ENCODE measurements at regions not wholly inside any gene's neighbourhood (a gene's known extent, or its start where the extent isn't known, plus 50 kb on each side); places are given as distances from the start of the nearest gene placed in this dataset.
A peak's percentile ranks its signal among the peaks of the same experiment; 100 is the strongest.

DNA sequence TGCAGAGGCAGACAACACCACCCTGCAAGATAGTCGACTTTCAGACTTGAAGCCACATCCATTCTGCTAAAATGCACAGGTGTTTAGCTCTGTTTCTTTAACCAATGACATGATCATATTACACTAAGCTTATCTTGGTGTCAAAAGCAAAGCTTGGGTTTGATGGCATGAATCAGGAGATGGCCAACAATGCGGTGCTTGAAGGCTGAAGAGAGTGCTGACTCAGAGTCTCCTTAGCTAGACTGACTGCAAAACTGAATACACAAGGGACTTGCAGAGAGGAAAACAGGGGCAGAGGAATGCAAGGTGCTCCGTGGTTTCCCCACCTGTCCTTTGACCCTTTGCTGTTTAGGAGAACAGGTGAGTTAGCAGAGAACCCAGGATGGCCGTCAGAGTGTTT, 262.6 kb downstream of the SIPA1L2 start:
- no peaks in the 10 kb centered on the region for H3K4me1 Mint-ChIP-seq
- Histone ChIP-seq H3K27ac (ENCODE audit: low read depth, low read length) (no peak overlapping the region), H3K27me3 (ENCODE audit: insufficient read depth, low read length, poor library complexity, severe bottlenecking) (no peaks in the 10 kb centered on the region), H3K9me3 (ENCODE audit: low read length) (no peaks in the 10 kb centered on the region), H3K4me3 (ENCODE audit: low read length) (no peak overlapping the region), H3K36me3 (ENCODE audit: insufficient read depth, low read length) (no peaks in the 10 kb centered on the region), H3K4me1 (ENCODE audit: insufficient read depth, low read length) (no peaks in the 10 kb centered on the region)
- H3K27me3 Mint-ChIP-seq: peaks cover 1 to 5% of the 10 kb centered on the region in 2 donors
- DNase-seq: no peak
- ChIA-PET POLR2A (no interaction called here), CTCF (no interaction called here)
- H3K4me3 Mint-ChIP-seq: no peak overlapping the region
- H3K36me3 Mint-ChIP-seq: no peaks in the 10 kb centered on the region
- H3K9me3 Mint-ChIP-seq: no peaks in the 10 kb centered on the region
- H3K27ac Mint-ChIP-seq: no peak overlapping the region

DNA sequence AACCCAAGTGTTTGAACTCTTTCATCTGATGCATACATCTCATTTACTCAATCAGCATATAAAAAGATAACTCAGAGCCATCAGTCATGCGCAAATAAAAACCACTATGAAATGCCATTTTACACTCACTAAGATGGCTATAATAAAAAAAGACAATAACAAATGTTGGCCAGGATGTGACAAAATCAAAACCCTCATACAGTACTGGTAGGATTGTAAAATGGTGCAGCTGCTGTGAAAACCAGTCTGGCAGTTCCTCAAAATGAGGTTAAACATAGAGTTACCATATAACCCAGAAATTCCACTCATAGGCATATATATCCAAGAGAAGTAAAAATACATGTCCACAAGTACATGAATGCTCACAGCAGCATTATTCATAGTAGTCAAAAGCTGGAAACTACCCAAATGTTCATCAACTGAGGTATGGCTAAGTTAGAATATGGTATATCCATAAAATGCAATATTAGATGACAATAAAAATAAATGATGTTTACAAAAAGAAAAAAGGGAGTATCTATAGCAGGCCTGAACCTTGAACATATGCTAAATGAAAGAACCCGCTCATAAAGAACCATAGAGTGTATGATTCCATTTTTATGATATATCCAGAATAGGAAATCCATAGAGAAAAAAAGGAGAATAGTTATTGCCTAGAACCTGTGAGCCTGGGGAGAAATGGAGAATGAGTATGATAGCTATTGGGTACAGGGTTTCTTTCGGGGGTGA, 265.1 kb downstream of the SIPA1L2 start:
- no peaks in the 10 kb centered on the region for H3K9me3 ChIP-seq (ENCODE audit: low read length)
- no peak for DNase-seq
- Mint-ChIP-seq H3K9me3 (no peaks in the 10 kb centered on the region), H3K27me3 (peaks cover 1 to 5% of the 10 kb centered on the region in 2 donors), H3K4me1 (no peaks in the 10 kb centered on the region), H3K36me3 (no peaks in the 10 kb centered on the region), H3K27ac (no peak overlapping the region), H3K4me3 (no peak overlapping the region)
- no peaks in the 10 kb centered on the region for H3K4me1 ChIP-seq (ENCODE audit: insufficient read depth, low read length)
- H3K27me3 ChIP-seq (ENCODE audit: insufficient read depth, low read length, poor library complexity, severe bottlenecking): no peaks in the 10 kb centered on the region
- no peak overlapping the region for H3K4me3 ChIP-seq (ENCODE audit: low read length)
- CTCF ChIA-PET: no interaction called here
- no peak overlapping the region for H3K27ac ChIP-seq (ENCODE audit: low read depth, low read length)
- no peaks in the 10 kb centered on the region for H3K36me3 ChIP-seq (ENCODE audit: insufficient read depth, low read length)
- POLR2A ChIA-PET: interaction anchor here (0.6 kb wide), 1 partner anchor 174 kb away, joined by 16 read pairs; no protein-coding TSS in a partner anchor

DNA sequence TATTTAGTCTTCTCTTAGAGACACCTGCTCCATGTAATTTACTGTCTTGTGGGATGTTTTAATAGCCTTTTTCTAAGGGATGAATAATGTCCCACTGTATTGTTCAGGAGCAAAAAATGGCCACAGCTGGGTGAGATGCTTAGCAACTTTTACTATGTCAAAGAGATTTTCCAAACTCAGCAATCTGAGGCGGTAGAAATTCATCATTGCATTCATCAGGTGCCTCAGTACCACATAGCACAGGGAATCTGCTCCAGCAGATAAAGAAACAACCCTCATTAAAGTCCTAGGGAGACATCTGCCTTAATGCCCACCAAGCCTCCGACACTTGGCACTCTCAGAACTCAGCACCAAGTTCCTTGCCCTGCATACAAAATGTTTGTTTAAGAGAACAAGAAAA, 266.9 kb downstream of the SIPA1L2 start:
- Histone ChIP-seq H3K36me3 (ENCODE audit: insufficient read depth, low read length) (no peaks in the 10 kb centered on the region), H3K27ac (ENCODE audit: low read depth, low read length) (no peak overlapping the region), H3K4me3 (ENCODE audit: low read length) (no peak overlapping the region), H3K27me3 (ENCODE audit: insufficient read depth, low read length, poor library complexity, severe bottlenecking) (no peaks in the 10 kb centered on the region), H3K4me1 (ENCODE audit: insufficient read depth, low read length) (no peaks in the 10 kb centered on the region), H3K9me3 (ENCODE audit: low read length) (no peaks in the 10 kb centered on the region)
- no peak for DNase-seq
- H3K27me3 Mint-ChIP-seq: peaks cover 1 to 5% of the 10 kb centered on the region in 2 donors
- H3K27ac Mint-ChIP-seq: no peak overlapping the region
- H3K4me1 Mint-ChIP-seq: no peaks in the 10 kb centered on the region
- ChIA-PET CTCF (no interaction called here), POLR2A (no interaction called here)
- H3K36me3 Mint-ChIP-seq: no peaks in the 10 kb centered on the region
- H3K4me3 Mint-ChIP-seq: no peak overlapping the region
- no peaks in the 10 kb centered on the region for H3K9me3 Mint-ChIP-seq

DNA sequence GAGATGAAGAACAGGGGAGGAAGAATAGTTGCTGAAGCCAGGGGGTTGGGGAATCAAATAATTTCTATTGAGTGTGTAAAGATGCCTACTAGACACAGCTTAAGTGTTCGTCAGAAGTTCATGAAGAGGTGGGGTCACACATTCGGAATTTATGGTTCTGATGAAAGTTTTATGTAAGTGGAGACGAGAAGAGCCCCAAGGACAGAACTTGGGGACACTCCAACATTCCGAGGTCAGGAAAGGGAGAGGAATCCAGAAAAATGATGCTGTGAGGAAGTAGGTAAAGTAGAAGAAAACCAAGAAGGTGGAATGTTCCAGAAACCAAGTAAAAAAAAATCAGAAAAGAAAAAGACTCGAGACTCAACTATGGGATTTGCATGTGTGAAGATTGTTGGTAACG, 272.5 kb downstream of the SIPA1L2 start:
- Mint-ChIP-seq H3K9me3 (peaks cover 0 to 2% (median 0%) of the 10 kb centered on the region in 5 donors), H3K27ac (no peak overlapping the region), H3K36me3 (no peaks in the 10 kb centered on the region), H3K27me3 (peaks cover 0 to 12% of the 10 kb centered on the region in 2 donors), H3K4me1 (no peaks in the 10 kb centered on the region), H3K4me3 (no peak overlapping the region)
- CTCF ChIA-PET: no interaction called here
- H3K36me3 ChIP-seq (ENCODE audit: insufficient read depth, low read length): no peaks in the 10 kb centered on the region
- POLR2A ChIA-PET: no interaction called here
- no peaks in the 10 kb centered on the region for H3K27me3 ChIP-seq (ENCODE audit: insufficient read depth, low read length, poor library complexity, severe bottlenecking)
- no peak for DNase-seq
- no peaks in the 10 kb centered on the region for H3K9me3 ChIP-seq (ENCODE audit: low read length)
- no peaks in the 10 kb centered on the region for H3K4me1 ChIP-seq (ENCODE audit: insufficient read depth, low read length)
- no peak overlapping the region for H3K27ac ChIP-seq (ENCODE audit: low read depth, low read length)
- H3K4me3 ChIP-seq (ENCODE audit: low read length): no peak overlapping the region

DNA sequence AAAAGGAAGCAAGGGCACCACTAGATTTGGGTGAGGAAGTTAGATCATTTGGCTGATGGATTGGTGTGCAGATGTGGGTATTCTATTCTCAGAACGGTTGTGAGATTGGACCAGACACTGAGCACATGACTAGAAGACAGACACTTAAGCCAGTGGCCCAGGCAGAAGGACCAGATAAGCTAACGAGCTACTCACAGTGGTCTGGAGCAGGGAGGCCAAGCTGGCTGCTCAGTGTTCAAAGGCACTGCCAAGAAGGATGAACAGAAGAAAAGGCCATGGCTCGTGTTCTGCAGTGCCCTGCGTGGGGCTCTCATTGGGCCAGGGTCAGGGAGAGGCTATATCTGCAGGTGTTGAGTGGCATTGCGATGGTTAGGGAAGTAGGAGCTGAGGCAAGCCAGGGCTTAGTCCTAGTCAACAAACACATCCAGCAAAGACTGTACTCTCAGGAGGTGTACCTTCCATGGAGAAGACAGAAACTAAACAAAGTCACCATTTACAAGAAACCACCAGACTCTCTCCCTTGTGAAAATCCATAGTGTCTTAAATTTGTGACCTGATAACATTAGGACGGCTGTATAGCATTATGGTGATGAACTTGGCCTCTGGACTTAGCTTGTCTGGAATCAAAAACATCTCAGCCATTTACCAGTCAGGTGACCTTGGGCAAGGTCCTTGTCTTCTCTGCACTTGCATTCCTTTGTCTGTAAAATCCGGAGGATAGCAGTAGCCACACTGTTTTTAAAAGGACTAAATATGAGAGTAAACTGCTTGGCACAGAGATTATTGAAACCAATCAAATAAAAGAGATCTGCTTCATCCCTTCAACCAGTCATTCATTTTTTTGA, 274.5 kb downstream of the SIPA1L2 start:
- peaks cover 0 to 2% (median 0%) of the 10 kb centered on the region in 5 donors for H3K9me3 Mint-ChIP-seq
- H3K4me1 Mint-ChIP-seq: no peaks in the 10 kb centered on the region
- H3K27me3 ChIP-seq (ENCODE audit: insufficient read depth, low read length, poor library complexity, severe bottlenecking): no peaks in the 10 kb centered on the region
- no peaks in the 10 kb centered on the region for H3K4me1 ChIP-seq (ENCODE audit: insufficient read depth, low read length)
- CTCF ChIA-PET: no interaction called here
- no peaks in the 10 kb centered on the region for H3K36me3 Mint-ChIP-seq
- H3K36me3 ChIP-seq (ENCODE audit: insufficient read depth, low read length): no peaks in the 10 kb centered on the region
- H3K9me3 ChIP-seq (ENCODE audit: low read length): no peaks in the 10 kb centered on the region
- peaks cover 10 to 12% of the 10 kb centered on the region in 2 donors for H3K27me3 Mint-ChIP-seq
- POLR2A ChIA-PET: no interaction called here
- H3K4me3 ChIP-seq (ENCODE audit: low read length): no peak overlapping the region
- DNase-seq: no peak
- no peak overlapping the region for H3K4me3 Mint-ChIP-seq
- no peak overlapping the region for H3K27ac Mint-ChIP-seq
- H3K27ac ChIP-seq (ENCODE audit: low read depth, low read length): no peak overlapping the region

DNA sequence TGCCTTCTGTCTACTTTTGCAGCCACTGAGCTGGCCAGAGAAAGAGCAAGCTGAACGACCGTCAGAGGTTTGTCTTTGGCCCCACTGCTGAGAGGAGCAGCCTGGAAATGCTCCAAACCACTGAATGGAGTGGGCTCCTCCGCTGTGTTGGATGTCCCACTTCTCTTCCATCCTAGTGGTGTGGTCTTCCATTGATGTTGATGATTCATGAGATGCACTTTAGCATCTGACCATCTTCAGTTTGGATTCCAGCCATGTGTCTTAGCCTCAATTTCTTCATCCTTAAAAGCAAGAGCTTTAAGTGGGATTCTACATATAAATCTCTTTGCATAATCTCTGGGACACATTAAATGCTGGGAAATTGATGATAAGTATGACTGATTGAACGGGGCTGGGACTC, 276.9 kb downstream of the SIPA1L2 start:
- ChIA-PET POLR2A (no interaction called here), CTCF (no interaction called here)
- no peaks in the 10 kb centered on the region for H3K36me3 ChIP-seq (ENCODE audit: insufficient read depth, low read length)
- DNase-seq: no peak
- Mint-ChIP-seq H3K9me3 (peaks cover 0 to 2% (median 0%) of the 10 kb centered on the region in 5 donors), H3K27ac (peak overlapping the region in 1 of 8 donors; percentile 3), H3K4me3 (no peak overlapping the region), H3K27me3 (peaks cover 12 to 23% of the 10 kb centered on the region in 2 donors), H3K4me1 (no peaks in the 10 kb centered on the region), H3K36me3 (no peaks in the 10 kb centered on the region)
- no peak overlapping the region for H3K4me3 ChIP-seq (ENCODE audit: low read length)
- H3K27me3 ChIP-seq (ENCODE audit: insufficient read depth, low read length, poor library complexity, severe bottlenecking): no peaks in the 10 kb centered on the region
- no peaks in the 10 kb centered on the region for H3K9me3 ChIP-seq (ENCODE audit: low read length)
- no peaks in the 10 kb centered on the region for H3K4me1 ChIP-seq (ENCODE audit: insufficient read depth, low read length)
- H3K27ac ChIP-seq (ENCODE audit: low read depth, low read length): no peak overlapping the region

DNA sequence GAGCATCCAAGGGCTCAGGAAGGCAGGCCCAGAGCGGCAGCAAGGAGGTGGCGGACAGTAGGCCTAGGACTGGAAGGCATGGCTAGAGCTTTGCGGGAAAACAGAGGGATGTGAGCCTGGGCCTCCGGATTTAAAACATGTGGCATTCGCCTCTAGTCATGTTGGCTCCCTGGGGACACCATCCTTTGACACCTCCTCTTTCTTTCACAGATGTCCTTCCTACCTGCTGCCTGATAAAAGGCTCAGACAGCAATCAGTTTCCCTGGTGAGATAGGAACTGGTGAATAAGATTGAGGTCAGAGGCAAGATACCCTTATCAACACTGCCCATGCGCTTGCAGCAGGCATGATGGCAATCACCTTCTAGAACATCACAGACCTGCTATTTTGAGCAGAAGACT, 277.6 kb downstream of the SIPA1L2 start:
- H3K36me3 Mint-ChIP-seq: no peaks in the 10 kb centered on the region

DNA sequence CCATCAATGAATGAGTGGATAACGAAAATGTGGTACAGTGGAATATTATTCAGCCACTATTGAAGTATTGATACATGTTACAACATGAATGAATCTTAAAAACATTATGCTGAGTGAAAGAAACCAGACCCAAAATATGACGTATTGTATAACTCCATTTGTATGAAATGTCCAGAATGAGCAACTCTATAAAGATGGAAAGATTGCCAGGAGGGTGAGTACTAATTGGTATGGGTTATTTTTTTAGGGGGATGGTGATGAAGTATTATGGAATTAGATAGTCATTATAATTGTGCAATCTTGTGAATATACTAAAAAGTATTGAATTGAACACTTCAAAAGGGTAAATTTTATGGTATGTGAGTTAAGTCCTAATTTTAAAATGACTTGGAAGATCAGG, 278.6 kb downstream of the SIPA1L2 start:
- H3K36me3 ChIP-seq (ENCODE audit: insufficient read depth, low read length): no peaks in the 10 kb centered on the region
- H3K9me3 Mint-ChIP-seq: peaks cover 0 to 2% (median 0%) of the 10 kb centered on the region in 5 donors
- H3K4me3 ChIP-seq (ENCODE audit: low read length): no peak overlapping the region
- no peak overlapping the region for H3K27ac ChIP-seq (ENCODE audit: low read depth, low read length)
- ChIA-PET CTCF (no interaction called here), POLR2A (no interaction called here)
- peaks cover 12 to 28% of the 10 kb centered on the region in 2 donors for H3K27me3 Mint-ChIP-seq
- no peaks in the 10 kb centered on the region for H3K4me1 ChIP-seq (ENCODE audit: insufficient read depth, low read length)
- DNase-seq: no peak
- H3K4me3 Mint-ChIP-seq: no peak overlapping the region
- no peaks in the 10 kb centered on the region for H3K9me3 ChIP-seq (ENCODE audit: low read length)
- H3K4me1 Mint-ChIP-seq: no peaks in the 10 kb centered on the region
- H3K27ac Mint-ChIP-seq: no peak overlapping the region
- no peaks in the 10 kb centered on the region for H3K27me3 ChIP-seq (ENCODE audit: insufficient read depth, low read length, poor library complexity, severe bottlenecking)
- H3K36me3 Mint-ChIP-seq: no peaks in the 10 kb centered on the region

More for the DNA sequence above, 277.6 kb downstream of the SIPA1L2 start:
- Mint-ChIP-seq H3K9me3 (peaks cover 0 to 2% (median 0%) of the 10 kb centered on the region in 5 donors), H3K27me3 (peaks cover 12 to 23% of the 10 kb centered on the region in 2 donors), H3K4me3 (no peak overlapping the region), H3K27ac (no peak overlapping the region), H3K4me1 (no peaks in the 10 kb centered on the region)
- H3K4me1 ChIP-seq (ENCODE audit: insufficient read depth, low read length): no peaks in the 10 kb centered on the region
- H3K27ac ChIP-seq (ENCODE audit: low read depth, low read length): no peak overlapping the region
- CTCF ChIA-PET: no interaction called here
- H3K27me3 ChIP-seq (ENCODE audit: insufficient read depth, low read length, poor library complexity, severe bottlenecking): no peaks in the 10 kb centered on the region
- POLR2A ChIA-PET: no interaction called here
- H3K36me3 ChIP-seq (ENCODE audit: insufficient read depth, low read length): no peaks in the 10 kb centered on the region
- no peak for DNase-seq
- H3K9me3 ChIP-seq (ENCODE audit: low read length): no peaks in the 10 kb centered on the region
- H3K4me3 ChIP-seq (ENCODE audit: low read length): no peak overlapping the region

All from CD8-positive, alpha-beta memory T cell (primary cell).